ENCODE measurements at regions not wholly inside any gene's neighbourhood (a gene's known extent, or its start where the extent isn't known, plus 50 kb on each side); places are given as distances from the start of the nearest gene placed in this dataset.

- Histone ChIP-seq H3K27ac (ENCODE audit: extremely low read depth, low read depth, low read length) (no peak overlapping the region), H3K4me1 (ENCODE audit: control insufficient read depth, insufficient read depth, low read length) (no peaks in the 10 kb centered on the region), H3K36me3 (ENCODE audit: control insufficient read depth in 2 of 2, insufficient read depth in 1 of 2, low read length in 2 of 2) (no peaks in the 10 kb centered on the region), H3K4me3 (ENCODE audit: low read depth, low read length) (no peak overlapping the region), H3K9me3 (ENCODE audit: control insufficient read depth, insufficient read depth, low read depth, low read length) (no peaks in the 10 kb centered on the region)
- CTCF ChIA-PET = no interaction called here
- POLR2A ChIA-PET = no interaction called here
- TF ChIP-seq MYNN (tag by site-specific recombination; IDR thresholded peaks at IDR 0.05; ENCODE audit: borderline replicate concordance) (no peak), GLI2 (tag by site-specific recombination; IDR thresholded peaks at IDR 0.05; ENCODE audit: borderline replicate concordance, low read depth) (no peak), ZNF654 (tag by site-specific recombination; IDR thresholded peaks at IDR 0.05; ENCODE audit: low read depth) (no peak), ZNF585B (tag by site-specific recombination; IDR thresholded peaks at IDR 0.05) (no peak), ZNF548 (tag by site-specific recombination; IDR thresholded peaks at IDR 0.05) (no peak), REPIN1 (tag by site-specific recombination; IDR thresholded peaks at IDR 0.05; ENCODE audit: low read depth) (no peak), ZNF501 (tag by site-specific recombination; IDR thresholded peaks at IDR 0.05) (no peak), ZNF571 (tag by site-specific recombination; IDR thresholded peaks at IDR 0.05) (no peak), ZNF529 (tag by site-specific recombination; IDR thresholded peaks at IDR 0.05; ENCODE audit: insufficient replicate concordance) (no peak), ZNF549 (tag by site-specific recombination; IDR thresholded peaks at IDR 0.05) (no peak), ZNF555 (tag by site-specific recombination; conservative IDR thresholded peaks at IDR 0.05) (no peak), ZNF658 (tag by site-specific recombination; IDR thresholded peaks at IDR 0.05) (no peak), ZNF558 (tag by site-specific recombination; IDR thresholded peaks at IDR 0.05) (no peak), ZNF629 (tag by site-specific recombination; IDR thresholded peaks at IDR 0.05) (no peak)
- TF ChIP-seq, protein P1, sequence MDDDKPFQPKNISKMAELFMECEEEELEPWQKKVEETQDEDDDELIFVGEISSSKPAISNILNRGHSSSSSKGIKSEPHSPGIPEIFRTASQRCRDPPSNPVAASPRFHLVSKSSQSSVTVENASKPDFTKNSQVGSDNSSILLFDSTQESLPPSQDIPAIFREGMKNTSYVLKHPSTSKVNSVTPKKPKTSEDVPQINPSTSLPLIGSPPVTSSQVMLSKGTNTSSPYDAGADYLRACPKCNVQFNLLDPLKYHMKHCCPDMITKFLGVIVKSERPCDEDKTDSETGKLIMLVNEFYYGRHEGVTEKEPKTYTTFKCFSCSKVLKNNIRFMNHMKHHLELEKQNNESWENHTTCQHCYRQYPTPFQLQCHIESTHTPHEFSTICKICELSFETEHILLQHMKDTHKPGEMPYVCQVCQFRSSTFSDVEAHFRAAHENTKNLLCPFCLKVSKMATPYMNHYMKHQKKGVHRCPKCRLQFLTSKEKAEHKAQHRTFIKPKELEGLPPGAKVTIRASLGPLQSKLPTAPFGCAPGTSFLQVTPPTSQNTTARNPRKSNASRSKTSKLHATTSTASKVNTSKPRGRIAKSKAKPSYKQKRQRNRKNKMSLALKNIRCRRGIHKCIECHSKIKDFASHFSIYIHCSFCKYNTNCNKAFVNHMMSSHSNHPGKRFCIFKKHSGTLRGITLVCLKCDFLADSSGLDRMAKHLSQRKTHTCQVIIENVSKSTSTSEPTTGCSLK (tag by site-specific recombination; IDR thresholded peaks at IDR 0.05) = no peak
Measured at GRCh38 chr9:29753638-29754037, 2180.4 kb upstream of the C9orf72 start.

- H3K9me3 ChIP-seq (ENCODE audit: control insufficient read depth, insufficient read depth, low read depth, low read length) = no peaks in the 10 kb centered on the region
- H3K4me3 ChIP-seq (ENCODE audit: low read depth, low read length) = no peak overlapping the region
- no peaks in the 10 kb centered on the region for H3K36me3 ChIP-seq (ENCODE audit: control insufficient read depth in 2 of 2, insufficient read depth in 1 of 2, low read length in 2 of 2)
- no peak overlapping the region for H3K27ac ChIP-seq (ENCODE audit: extremely low read depth, low read depth, low read length)
- CTCF ChIA-PET = no interaction called here
- TF ChIP-seq, protein P2, sequence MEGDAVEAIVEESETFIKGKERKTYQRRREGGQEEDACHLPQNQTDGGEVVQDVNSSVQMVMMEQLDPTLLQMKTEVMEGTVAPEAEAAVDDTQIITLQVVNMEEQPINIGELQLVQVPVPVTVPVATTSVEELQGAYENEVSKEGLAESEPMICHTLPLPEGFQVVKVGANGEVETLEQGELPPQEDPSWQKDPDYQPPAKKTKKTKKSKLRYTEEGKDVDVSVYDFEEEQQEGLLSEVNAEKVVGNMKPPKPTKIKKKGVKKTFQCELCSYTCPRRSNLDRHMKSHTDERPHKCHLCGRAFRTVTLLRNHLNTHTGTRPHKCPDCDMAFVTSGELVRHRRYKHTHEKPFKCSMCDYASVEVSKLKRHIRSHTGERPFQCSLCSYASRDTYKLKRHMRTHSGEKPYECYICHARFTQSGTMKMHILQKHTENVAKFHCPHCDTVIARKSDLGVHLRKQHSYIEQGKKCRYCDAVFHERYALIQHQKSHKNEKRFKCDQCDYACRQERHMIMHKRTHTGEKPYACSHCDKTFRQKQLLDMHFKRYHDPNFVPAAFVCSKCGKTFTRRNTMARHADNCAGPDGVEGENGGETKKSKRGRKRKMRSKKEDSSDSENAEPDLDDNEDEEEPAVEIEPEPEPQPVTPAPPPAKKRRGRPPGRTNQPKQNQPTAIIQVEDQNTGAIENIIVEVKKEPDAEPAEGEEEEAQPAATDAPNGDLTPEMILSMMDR (tag by site-specific recombination; IDR thresholded peaks at IDR 0.05) = no peak
- TF ChIP-seq ZNF664 (tag by site-specific recombination; IDR thresholded peaks at IDR 0.05) = no peak
- TF ChIP-seq ZNF514 (tag by site-specific recombination; IDR thresholded peaks at IDR 0.05) = no peak
- TF ChIP-seq ZNF138 (tag by site-specific recombination; IDR thresholded peaks at IDR 0.05; ENCODE audit: borderline replicate concordance) = no peak
- TF ChIP-seq ZNF16 (tag by site-specific recombination; IDR thresholded peaks at IDR 0.05; ENCODE audit: low read depth) = no peak
- no peak for TF ChIP-seq ZNF747 (tag by site-specific recombination; IDR thresholded peaks at IDR 0.05)
- no peak for TF ChIP-seq TCF7L2 (IDR thresholded peaks at IDR 0.05; ENCODE audit: borderline replicate concordance, low read depth, low read length)
- TF ChIP-seq REST (tag by site-specific recombination; IDR thresholded peaks at IDR 0.05) = no peak
- no peak for TF ChIP-seq SCRT2 (tag by site-specific recombination; IDR thresholded peaks at IDR 0.05)
- TF ChIP-seq BCL11B (tag by site-specific recombination; IDR thresholded peaks at IDR 0.05; ENCODE audit: low read depth) = no peak
- no peak for TF ChIP-seq HOXD13 (CRISPR knock-in tag; IDR thresholded peaks at IDR 0.05; ENCODE audit: borderline replicate concordance)
- no peak for TF ChIP-seq ZNF561 (tag by site-specific recombination; IDR thresholded peaks at IDR 0.05; ENCODE audit: borderline replicate concordance)
- H3K4me1 ChIP-seq (ENCODE audit: control insufficient read depth, insufficient read depth, low read length) = no peaks in the 10 kb centered on the region
- POLR2A ChIA-PET = no interaction called here
Measured at GRCh38 chr9:29769019-29769418, 2195.7 kb upstream of the C9orf72 start.

Measured in HEK293 (cell line).